HEK293T (cell line): ENCODE measurements at regions not wholly inside any gene's neighbourhood (a gene's known extent, or its start where the extent isn't known, plus 50 kb on each side); places are given as distances from the start of the nearest gene placed in this dataset.

Source experiments
- CTCF ChIA-PET: fragments of 350-600 bp; formaldehyde crosslinking; extraction: SDS; loops from one replicate; lab custom pipeline; 2021; ENCODE audit warnings: antibody characterized with exemption, inconsistent platforms; lab: Yijun Ruan, JAX
- POLR2A ChIA-PET: fragments of 350-600 bp; formaldehyde crosslinking; extraction: SDS; loops from one replicate; lab custom pipeline; 2020; ENCODE audit warnings: antibody characterized with exemption, inconsistent platforms; lab: Yijun Ruan, JAX
- DNase-seq: peaks from one replicate; pipeline ENCODE4 v3.0.0; 2012; ENCODE audit warnings: mixed read lengths; ENCODE audit errors: extremely low spot score
- ARNT ChIP-seq: fragments of 450-650 bp; IDR thresholded peaks from 2 replicates; pipeline ENCODE4 v1.6.1; 2017; ENCODE audit warnings: mild to moderate bottlenecking
- BHLHE40 ChIP-seq: fragments of 450-650 bp; IDR thresholded peaks from 2 replicates; pipeline ENCODE4 v1.6.1; 2016; ENCODE audit warnings: mild to moderate bottlenecking, moderate library complexity, borderline replicate concordance
- CTBP1 ChIP-seq: fragments of 450-650 bp; IDR thresholded peaks from 2 replicates; pipeline ENCODE4 v1.6.1; 2016; ENCODE audit warnings: borderline replicate concordance
- ELF4 ChIP-seq: fragments of 450-650 bp; IDR thresholded peaks from 2 replicates; pipeline ENCODE4 v1.6.1; 2017; ENCODE audit warnings: antibody characterized with exemption
- FOXA1 ChIP-seq: fragments of 450-650 bp; IDR thresholded peaks from 2 replicates; pipeline ENCODE4 v1.6.1; 2016; ENCODE audit warnings: mild to moderate bottlenecking
- FOXK2 ChIP-seq: fragments of 450-650 bp; IDR thresholded peaks from 2 replicates; pipeline ENCODE4 v1.6.1; 2016; ENCODE audit warnings: mild to moderate bottlenecking
- FOXM1 ChIP-seq: fragments of 450-650 bp; IDR thresholded peaks from 2 replicates; pipeline ENCODE4 v1.6.1; 2017; ENCODE audit warnings: mild to moderate bottlenecking, borderline replicate concordance
- HDGF ChIP-seq: fragments of 450-650 bp; IDR thresholded peaks from 2 replicates; pipeline ENCODE4 v1.6.1; 2017; ENCODE audit warnings: antibody characterized with exemption, borderline replicate concordance
- L3MBTL2 ChIP-seq: fragments of 450-650 bp; conservative IDR thresholded peaks from 2 replicates; pipeline ENCODE4 v1.6.1; 2016; ENCODE audit warnings: mild to moderate bottlenecking
- LEF1 ChIP-seq: fragments of 450-650 bp; IDR thresholded peaks from 2 replicates; pipeline ENCODE4 v1.6.1; 2017; ENCODE audit warnings: mild to moderate bottlenecking, borderline replicate concordance
- NFRKB ChIP-seq: fragments of 450-650 bp; IDR thresholded peaks from 2 replicates; pipeline ENCODE4 v1.6.1; 2016; ENCODE audit warnings: mild to moderate bottlenecking, moderate library complexity
- SP1 ChIP-seq: fragments of 450-650 bp; IDR thresholded peaks from 2 replicates; pipeline ENCODE4 v1.6.1; 2017
- SUZ12 ChIP-seq: fragments of 450-650 bp; IDR thresholded peaks from 2 replicates; pipeline ENCODE4 v1.6.1; 2016; ENCODE audit warnings: mild to moderate bottlenecking
- TARDBP ChIP-seq: fragments of 450-650 bp; IDR thresholded peaks from 2 replicates; pipeline ENCODE4 v1.6.1; 2016
- ZNF384 ChIP-seq: fragments of 450-650 bp; IDR thresholded peaks from 2 replicates; pipeline ENCODE4 v1.6.1; 2016
- TF ChIP-seq, protein P1 (sequence below): fragments of 450-650 bp; IDR thresholded peaks from 2 replicates; pipeline ENCODE4 v1.6.1; 2016

DNA sequence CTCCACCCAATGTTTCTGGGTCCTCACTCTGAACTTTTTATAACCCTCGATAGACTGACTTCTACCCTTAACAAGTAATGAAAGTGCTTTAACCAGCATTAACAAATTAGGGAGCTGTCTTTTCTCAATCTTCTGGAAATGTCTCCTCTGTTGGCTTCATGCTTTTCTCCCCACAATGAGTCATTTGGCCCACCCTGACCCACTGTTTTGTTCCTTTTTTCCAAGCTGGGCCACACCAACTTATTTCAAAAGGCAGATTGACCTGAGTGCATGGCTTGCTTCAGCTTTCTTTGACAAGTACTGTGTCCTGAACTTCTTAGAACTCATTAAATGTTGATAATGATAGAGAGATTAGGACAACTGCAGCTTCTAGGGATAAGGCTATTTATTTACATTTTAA, 199.6 kb upstream of the SEMA6D start:
- TF ChIP-seq L3MBTL2 (no peak), ARNT (no peak), ELF4 (no peak)
- CTCF ChIA-PET: no interaction called here
- DNase-seq: no peak
- POLR2A ChIA-PET: no interaction called here

DNA sequence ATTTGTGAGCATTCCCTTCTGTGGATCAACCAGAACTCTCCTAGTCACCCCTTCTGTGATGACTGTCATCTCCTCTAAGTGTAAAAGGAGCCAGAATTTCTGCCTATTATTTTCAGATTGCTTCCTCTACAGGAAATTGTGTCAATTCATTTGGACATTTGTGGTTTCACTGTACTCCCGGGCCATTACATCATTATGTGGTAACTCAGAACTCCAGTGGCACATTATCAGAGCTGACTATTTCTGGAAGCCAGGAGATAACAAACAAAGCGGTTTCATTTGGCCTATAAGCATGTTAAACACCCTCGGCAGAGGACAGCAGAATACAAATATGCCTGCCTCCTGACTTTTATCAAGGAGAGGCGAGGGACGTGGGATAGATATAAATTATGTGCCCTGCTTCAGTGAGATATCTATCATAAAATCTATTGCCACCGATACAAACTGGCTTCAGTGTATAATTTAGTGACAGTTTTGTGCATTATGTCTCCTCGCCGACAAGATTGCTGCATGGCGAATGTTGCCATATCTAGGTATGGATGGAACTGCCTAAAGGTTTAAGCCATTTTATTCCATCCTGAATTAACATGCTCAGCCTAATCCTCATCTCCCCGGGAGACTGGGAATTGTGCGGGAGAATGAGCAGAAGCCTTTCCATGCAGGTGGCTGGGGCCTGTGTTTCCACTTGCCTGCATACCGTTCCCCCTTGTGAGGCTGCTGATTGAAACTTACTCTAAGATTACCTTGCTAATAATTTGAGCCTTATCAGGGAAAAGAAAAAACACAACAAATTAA, 193.4 kb upstream of the SEMA6D start:
- CTCF ChIA-PET: no interaction called here
- DNase-seq: no peak

DNA sequence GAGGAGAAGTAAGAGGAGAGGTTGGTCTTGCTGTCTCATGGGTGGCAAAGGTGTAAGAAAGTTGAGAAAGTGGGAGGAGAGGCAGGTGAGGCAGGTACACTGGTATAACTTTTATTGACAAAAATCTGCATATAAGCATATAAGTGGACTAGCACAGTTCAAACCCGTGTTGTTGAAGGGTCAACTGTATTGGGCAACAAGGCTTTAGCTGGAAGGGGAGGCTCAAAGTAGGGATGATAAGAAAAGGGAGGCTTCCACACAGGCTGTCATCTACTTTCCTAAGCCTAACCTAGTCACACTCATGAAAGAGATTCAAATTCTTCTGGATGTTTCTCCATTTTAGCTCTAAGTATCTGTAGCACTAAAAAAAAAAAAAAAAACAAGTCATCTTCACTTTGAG, 188.1 kb upstream of the SEMA6D start:
- no peak for DNase-seq
- ChIA-PET CTCF (interaction anchor here (0.7 kb wide), 1 partner anchor 558 kb away, joined by 4 read pairs; no protein-coding TSS in a partner anchor), POLR2A (no interaction called here)
- TF ChIP-seq TARDBP (no peak), SUZ12 (no peak), CTBP1 (no peak)

More for the DNA sequence above, 193.4 kb upstream of the SEMA6D start:
- TF ChIP-seq HDGF: no peak
- TF ChIP-seq FOXK2: no peak
- TF ChIP-seq, protein P1, sequence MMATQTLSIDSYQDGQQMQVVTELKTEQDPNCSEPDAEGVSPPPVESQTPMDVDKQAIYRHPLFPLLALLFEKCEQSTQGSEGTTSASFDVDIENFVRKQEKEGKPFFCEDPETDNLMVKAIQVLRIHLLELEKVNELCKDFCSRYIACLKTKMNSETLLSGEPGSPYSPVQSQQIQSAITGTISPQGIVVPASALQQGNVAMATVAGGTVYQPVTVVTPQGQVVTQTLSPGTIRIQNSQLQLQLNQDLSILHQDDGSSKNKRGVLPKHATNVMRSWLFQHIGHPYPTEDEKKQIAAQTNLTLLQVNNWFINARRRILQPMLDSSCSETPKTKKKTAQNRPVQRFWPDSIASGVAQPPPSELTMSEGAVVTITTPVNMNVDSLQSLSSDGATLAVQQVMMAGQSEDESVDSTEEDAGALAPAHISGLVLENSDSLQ: no peak
- no peak for TF ChIP-seq NFRKB
- TF ChIP-seq LEF1: no peak
- no peak for TF ChIP-seq ELF4
- no peak for TF ChIP-seq FOXM1
- TF ChIP-seq SP1: no peak
- no peak for TF ChIP-seq BHLHE40
- no peak for TF ChIP-seq CTBP1
- TF ChIP-seq L3MBTL2: no peak
- no peak for TF ChIP-seq SUZ12
- POLR2A ChIA-PET: no interaction called here

DNA sequence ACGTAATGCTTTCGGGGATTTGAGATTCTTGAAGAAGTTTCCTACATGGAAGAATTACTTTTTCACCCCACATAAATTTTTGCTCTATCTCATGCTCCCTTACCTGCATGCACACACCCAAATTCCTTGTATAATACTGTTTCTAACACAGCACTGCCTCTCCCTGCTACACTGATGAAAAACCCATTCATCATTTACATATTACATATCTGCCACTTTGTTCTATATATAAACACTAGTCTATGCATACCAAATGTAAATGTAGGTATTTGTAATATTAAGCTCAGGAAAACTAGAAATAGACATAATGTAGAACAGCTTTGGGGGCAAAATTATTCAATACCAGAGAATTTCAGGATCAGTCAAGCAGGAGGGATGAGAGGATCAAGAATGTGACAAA, 182.6 kb upstream of the SEMA6D start:
- DNase-seq: no peak
- TF ChIP-seq LEF1 (no peak), BHLHE40 (no peak), FOXM1 (no peak), ZNF384 (no peak), NFRKB (no peak), ARNT (no peak), FOXK2 (no peak), SUZ12 (no peak), CTBP1 (no peak), SP1 (no peak), L3MBTL2 (no peak), TARDBP (no peak), HDGF (no peak), ELF4 (no peak), FOXA1 (no peak)
- TF ChIP-seq, protein P1: no peak
- ChIA-PET POLR2A (no interaction called here), CTCF (no interaction called here)

DNA sequence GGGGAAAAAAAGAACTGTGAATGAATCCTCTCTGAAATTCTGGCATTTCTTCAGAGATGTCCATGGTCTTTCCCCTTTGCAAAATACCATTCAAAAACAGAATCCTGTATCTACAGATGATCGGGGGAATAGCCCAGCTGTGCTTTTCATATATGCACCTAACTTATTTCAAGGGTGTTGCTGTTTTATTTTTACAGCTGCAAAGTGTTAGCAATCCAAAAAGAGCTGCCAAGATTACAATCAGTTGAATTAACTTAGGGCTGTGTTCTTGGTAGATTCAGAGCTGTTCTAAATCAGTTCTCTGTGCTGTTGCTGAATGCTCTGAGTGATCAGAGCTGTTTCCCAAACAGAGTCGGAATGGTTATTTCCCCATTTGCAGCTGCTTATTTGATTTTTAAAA, 175.7 kb upstream of the SEMA6D start:
- ChIA-PET CTCF (no interaction called here), POLR2A (no interaction called here)
- TF ChIP-seq ARNT (no peak), ELF4 (no peak), BHLHE40 (no peak)

DNA sequence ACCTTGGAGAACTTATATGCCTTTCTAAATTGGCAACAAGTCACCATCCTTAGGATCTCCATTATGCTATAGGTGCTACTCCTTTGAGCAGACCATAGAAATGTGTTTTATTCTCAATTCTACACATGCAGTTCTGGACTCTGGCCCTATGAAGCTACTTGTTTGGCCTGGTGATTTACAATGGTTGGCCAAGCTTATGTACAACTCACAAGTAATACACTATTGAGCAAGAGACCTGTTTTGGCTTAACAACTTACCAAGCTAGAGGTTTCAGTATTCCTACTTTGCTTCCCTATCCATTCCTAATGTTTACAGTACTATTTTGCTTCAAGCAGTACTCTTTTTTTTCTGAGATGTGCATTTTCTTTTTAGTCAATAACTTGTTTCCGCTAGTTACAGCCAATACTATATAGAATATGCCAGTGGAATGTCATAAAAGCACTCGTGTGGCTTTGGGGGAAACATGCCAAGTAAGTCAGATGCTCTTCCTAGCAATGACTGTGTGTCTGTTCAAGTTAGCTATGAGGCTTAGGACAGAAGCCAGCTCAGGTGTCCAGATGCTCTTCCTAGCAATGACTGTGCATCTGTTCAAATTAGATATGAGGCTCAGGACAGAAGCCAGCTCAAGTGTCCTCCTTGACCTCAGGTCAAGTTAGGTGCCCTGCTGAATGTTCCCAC, 174.9 kb upstream of the SEMA6D start:
- CTCF ChIA-PET: no interaction called here
- DNase-seq: no peak
- TF ChIP-seq ZNF384: no peak
- TF ChIP-seq ARNT: no peak
- TF ChIP-seq TARDBP: no peak
- no peak for TF ChIP-seq SUZ12
- no peak for TF ChIP-seq SP1
- TF ChIP-seq FOXA1: no peak
- TF ChIP-seq L3MBTL2: no peak
- TF ChIP-seq CTBP1: no peak
- TF ChIP-seq ELF4: no peak
- no peak for TF ChIP-seq LEF1
- TF ChIP-seq NFRKB: no peak
- TF ChIP-seq BHLHE40: no peak
- TF ChIP-seq FOXK2: no peak
- POLR2A ChIA-PET: no interaction called here

More for the DNA sequence above, 175.7 kb upstream of the SEMA6D start:
- no peak for DNase-seq

DNA sequence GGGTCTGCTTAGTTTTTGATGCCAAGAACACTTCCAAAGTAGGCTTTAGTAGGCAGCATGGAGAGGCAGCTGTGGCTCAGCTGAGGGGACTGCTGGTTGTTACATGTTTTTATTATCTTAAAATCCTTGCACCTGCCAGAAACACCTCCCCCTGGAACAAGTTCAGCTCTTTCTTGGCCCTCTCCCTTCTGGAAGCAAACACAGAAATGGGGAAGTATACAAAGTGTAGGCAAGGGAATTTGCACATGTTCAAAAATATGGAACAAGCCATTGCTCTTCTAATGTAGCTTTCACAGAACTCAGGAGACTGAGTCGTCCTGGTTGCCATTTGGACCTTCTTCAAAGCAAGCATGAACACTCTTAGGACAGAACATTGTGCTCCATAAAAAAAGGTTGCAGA, 169.1 kb upstream of the SEMA6D start:
- CTCF ChIA-PET: no interaction called here
- DNase-seq: no peak
- POLR2A ChIA-PET: no interaction called here
- TF ChIP-seq TARDBP: no peak
- TF ChIP-seq ARNT: no peak
- no peak for TF ChIP-seq FOXA1
- no peak for TF ChIP-seq FOXK2
- no peak for TF ChIP-seq LEF1
- no peak for TF ChIP-seq CTBP1
- no peak for TF ChIP-seq SP1
- TF ChIP-seq, protein P1: no peak
- no peak for TF ChIP-seq ZNF384
- TF ChIP-seq ELF4: no peak
- no peak for TF ChIP-seq NFRKB
- TF ChIP-seq L3MBTL2: no peak
- no peak for TF ChIP-seq FOXM1
- no peak for TF ChIP-seq BHLHE40
- no peak for TF ChIP-seq HDGF
- no peak for TF ChIP-seq SUZ12
